Panc1 (cell line): ENCODE measurements at regions not wholly inside any gene's neighbourhood (a gene's known extent, or its start where the extent isn't known, plus 50 kb on each side); places are given as distances from the start of the nearest gene placed in this dataset.

Experiments
- ATAC-seq: fragments of 200-7000 bp; cut with Tn5 transposase; 2 replicates; pipeline ENCODE4 v1.9.1; 2020; ENCODE audit warnings: mild to moderate bottlenecking, moderate library complexity
- BruUV-seq: library from RNA; stranded (reverse); fragments of 400-500 nt; replicated peaks from 2 replicates; lab custom pipeline; 2021; lab: Mats Ljungman, UMichigan
- CTCF ChIA-PET: fragments of 300-600 bp; sonication (Branson Sonifier 250); formaldehyde crosslinking; loops from one replicate; lab custom pipeline; 2022; ENCODE audit warnings: antibody characterized with exemption; lab: Charles Lee
- POLR2A ChIA-PET: fragments of 300-600 bp; sonication (Branson Sonifier 250); formaldehyde crosslinking; loops from one replicate; lab custom pipeline; 2022; ENCODE audit warnings: antibody characterized with exemption; lab: Charles Lee
- DNase-seq: peaks from one replicate; pipeline ENCODE4 v3.0.0-alpha.2; 2010; ENCODE audit warnings: low read depth, low spot score
- H3K27ac ChIP-seq: 2 replicates; pipeline ENCODE4 v1.5.1; 2011; ENCODE audit warnings: mild to moderate bottlenecking, low read length, inconsistent platforms
- H3K27me3 ChIP-seq: fragments of 200-500 bp; sonication (Bioruptor generic); 2 replicates; pipeline ENCODE4 v1.6.0; 2014; ENCODE audit warnings: low read length, inconsistent platforms; ENCODE audit not compliant: control insufficient read depth, insufficient read depth
- H3K36me3 ChIP-seq: fragments of 200-500 bp; sonication (Bioruptor generic); 2 replicates; pipeline ENCODE4 v1.5.1; 2014; ENCODE audit warnings: inconsistent platforms, mild to moderate bottlenecking, low read length, moderate library complexity; ENCODE audit not compliant: control insufficient read depth, insufficient read depth
- H3K4me1 ChIP-seq: 2 replicates; pipeline ENCODE4 v1.5.1; 2011; ENCODE audit warnings: inconsistent platforms, mild to moderate bottlenecking, low read length, moderate library complexity; ENCODE audit not compliant: control insufficient read depth, insufficient read depth
- H3K4me3 ChIP-seq, 2 experiments: 2 replicates each; pipeline ENCODE4 v1.5.1; 2011 to 2012; ENCODE audit warnings: low read depth in 2 of 2, low read length in 2 of 2, mild to moderate bottlenecking in 2 of 2, inconsistent platforms in 1 of 2, moderate library complexity in 1 of 2
- H3K9me3 ChIP-seq: fragments of 200-500 bp; sonication (Bioruptor generic); 2 replicates; pipeline ENCODE4 v1.5.1; 2014; ENCODE audit warnings: low read depth, mild to moderate bottlenecking, inconsistent platforms, low read length, moderate library complexity; ENCODE audit not compliant: control insufficient read depth, insufficient read depth
- CTCF ChIP-seq: fragments of 450-650 bp; IDR thresholded peaks from 2 replicates; pipeline ENCODE4 v1.5.1; 2017; ENCODE audit warnings: mild to moderate bottlenecking
- POLR2AphosphoS5 ChIP-seq: IDR thresholded peaks from 2 replicates; pipeline ENCODE4 v1.6.1; 2012; ENCODE audit warnings: mild to moderate bottlenecking, low read depth, low read length, moderate library complexity
- REST ChIP-seq, 2 experiments: IDR thresholded peaks; 2 replicates each; pipeline ENCODE4 v1.6.1; 2011 to 2012; ENCODE audit warnings: low read depth in 2 of 2, control low read depth in 1 of 2, low read length in 1 of 2, mild to moderate bottlenecking in 1 of 2, moderate library complexity in 1 of 2; ENCODE audit not compliant: insufficient read depth in 1 of 2
- SIN3A ChIP-seq: IDR thresholded peaks from 2 replicates; pipeline ENCODE4 v1.6.1; 2012; ENCODE audit warnings: low read depth, mild to moderate bottlenecking, low read length, moderate library complexity, borderline replicate concordance; ENCODE audit not compliant: insufficient read depth
- TCF7L2 ChIP-seq: IDR thresholded peaks from 2 replicates; pipeline ENCODE4 v1.6.1; 2011; ENCODE audit warnings: mild to moderate bottlenecking, low read depth, low read length, inconsistent platforms
- in situ Hi-C: cut with HindIII; loops from 2 replicates; pipeline ENCODE4 v1.10.0; 2016; ENCODE audit warnings: low sequenced_read_pairs, low pct_unique_long_range_greater_than_20kb
- intact Hi-C: fragments of 100-400 bp; cut with micrococcal nuclease; formaldehyde crosslinking; loops from one replicate; pipeline ENCODE4 v1.10.0; 2022; ENCODE audit not compliant: unreplicated experiment

DNA sequence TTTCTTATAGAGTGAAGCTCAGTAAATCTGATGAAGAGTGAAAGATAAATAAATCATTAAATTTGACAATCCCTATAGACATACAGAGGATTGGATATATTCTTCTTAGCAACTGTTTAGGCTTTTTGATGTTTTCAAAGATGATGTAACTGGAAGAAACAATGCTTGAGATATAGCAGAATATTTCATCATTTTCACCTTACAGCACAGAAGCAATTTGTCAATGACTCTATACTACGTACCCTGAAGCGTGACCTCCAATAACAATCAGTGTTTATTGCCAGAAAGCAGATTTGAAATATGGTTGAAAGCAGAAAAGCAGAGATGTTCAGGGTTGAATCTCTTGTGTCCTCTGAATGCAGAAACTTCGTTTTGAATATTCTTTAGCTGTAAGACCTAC is 228.4 kb downstream of the DTHD1 start:
- no peak for ATAC-seq
- POLR2A ChIA-PET: no interaction called here
- Histone ChIP-seq H3K36me3 (no peaks in the 10 kb centered on the region), H3K9me3 (no peaks in the 10 kb centered on the region), H3K4me1 (no peaks in the 10 kb centered on the region), H3K27me3 (no peaks in the 10 kb centered on the region), H3K4me3 (no peak overlapping the region), H3K27ac (no peak overlapping the region)
- intact Hi-C loops (no loop called here), in situ Hi-C loops (no loop called here)
- BruUV-seq: no TSS peak
- DNase-seq: no peak
- TF ChIP-seq SIN3A (no peak), TCF7L2 (no peak), REST (IDR thresholded peaks at IDR 0.05; ENCODE audit: insufficient read depth in 1 of 2, low read depth in 2 of 2, low read length in 1 of 2) (no peak), POLR2AphosphoS5 (no peak), CTCF (no peak)
- CTCF ChIA-PET: no interaction called here

DNA sequence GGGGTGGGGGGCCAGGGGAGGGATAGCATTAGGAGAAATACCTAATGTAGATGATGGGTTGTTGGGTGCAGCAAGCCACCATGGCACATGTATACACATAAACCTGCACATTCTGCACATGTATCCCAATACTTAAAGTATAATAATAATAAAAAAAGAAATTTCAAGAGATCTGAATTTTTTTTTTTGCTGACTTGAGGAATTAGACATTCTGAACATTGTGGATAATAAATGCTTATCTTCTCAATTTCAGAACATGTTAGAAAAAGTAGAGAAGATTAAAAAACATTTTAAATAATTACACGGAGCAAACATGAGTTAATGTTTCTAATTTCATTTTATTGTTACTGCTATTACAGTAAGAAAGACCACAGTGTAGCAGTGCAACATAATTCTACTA is 230.4 kb downstream of the DTHD1 start:
- in situ Hi-C loops: no loop called here
- no peaks in the 10 kb centered on the region for H3K4me1 ChIP-seq
- TF ChIP-seq SIN3A (no peak), CTCF (no peak), TCF7L2 (no peak), REST (IDR thresholded peaks at IDR 0.05; ENCODE audit: insufficient read depth in 1 of 2, low read depth in 2 of 2, low read length in 1 of 2) (no peak), POLR2AphosphoS5 (no peak)
- no TSS peak for BruUV-seq
- H3K4me3 ChIP-seq: no peak overlapping the region
- intact Hi-C loops: no loop called here
- no peaks in the 10 kb centered on the region for H3K36me3 ChIP-seq
- no peak overlapping the region for H3K27ac ChIP-seq
- no peaks in the 10 kb centered on the region for H3K9me3 ChIP-seq
- no peaks in the 10 kb centered on the region for H3K27me3 ChIP-seq
- ChIA-PET POLR2A (no interaction called here), CTCF (no interaction called here)
- DNase-seq (no peak), ATAC-seq (no peak)
